GM19468 (cell line): ENCODE measurements at regions not wholly inside any gene's neighbourhood (a gene's known extent, or its start where the extent isn't known, plus 50 kb on each side); places are given as distances from the start of the nearest gene placed in this dataset.

ENCODE experiments used
- ATAC-seq: cut with Tn5 transposase; IDR thresholded peaks from one replicate; pipeline ENCODE4 v1.9.1; 2021; ENCODE audit warnings: mild to moderate bottlenecking, moderate library complexity, moderate number of reproducible peaks; ENCODE audit not compliant: unreplicated experiment; ENCODE audit errors: extremely low read depth

DNA sequence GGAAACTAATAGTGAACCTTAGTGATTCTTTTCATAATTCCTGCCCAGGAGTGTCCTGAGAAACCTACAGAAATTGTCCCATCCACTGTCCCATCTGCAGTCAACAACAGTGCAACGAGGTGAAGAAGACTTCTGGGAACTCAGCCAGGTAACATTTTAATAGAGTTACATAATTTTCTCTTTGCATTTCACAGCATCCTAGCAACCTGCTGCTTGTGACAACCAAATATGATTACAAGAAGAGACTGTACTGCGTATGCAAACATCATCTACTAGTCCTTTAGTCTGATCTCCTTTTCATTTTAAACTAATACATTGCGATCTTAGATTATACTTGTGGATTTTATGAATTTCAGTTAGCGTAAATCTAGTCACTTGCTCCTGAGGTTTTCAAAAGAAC, 951.6 kb downstream of the TFAP2A start:
- no peak for ATAC-seq

DNA sequence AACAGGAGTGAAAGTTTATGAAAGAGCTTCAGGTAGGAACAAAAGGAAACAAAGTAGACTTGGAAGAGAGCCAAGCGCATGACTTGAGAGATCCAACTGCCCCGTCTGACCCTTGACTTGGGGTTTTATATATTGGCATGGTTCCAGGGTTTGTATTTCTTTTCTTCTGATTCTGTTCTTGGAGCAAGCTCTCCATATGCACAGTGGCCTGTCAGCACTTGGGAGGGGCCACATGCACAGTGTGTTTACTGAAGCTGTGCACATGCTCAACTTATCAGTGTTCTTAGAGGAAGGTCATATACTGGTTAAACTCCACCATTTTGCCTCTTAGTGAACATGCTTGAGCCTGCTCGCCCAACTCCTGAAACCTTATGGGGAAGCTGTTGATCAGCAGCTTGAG, 953.7 kb downstream of the TFAP2A start:
- no peak for ATAC-seq

DNA sequence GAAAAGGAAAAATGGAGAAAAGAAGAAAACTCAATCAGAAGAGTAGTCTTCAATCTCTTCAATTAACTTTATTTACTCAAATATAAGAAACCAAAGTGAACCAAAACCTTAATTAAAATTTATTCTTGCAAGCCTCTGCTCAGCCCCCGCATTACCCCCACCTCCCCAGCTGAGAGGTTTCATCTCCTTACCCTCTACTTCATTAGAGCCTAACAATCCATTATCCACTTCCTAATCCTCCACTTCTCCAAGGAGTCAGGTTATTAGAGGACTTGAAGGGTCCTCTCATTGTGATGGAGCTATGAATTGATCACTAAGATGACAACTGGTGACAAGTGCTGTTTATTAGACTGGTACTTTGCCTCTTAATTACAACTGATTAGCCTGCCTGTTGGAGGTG, 956.5 kb downstream of the TFAP2A start:
- ATAC-seq = no peak

DNA sequence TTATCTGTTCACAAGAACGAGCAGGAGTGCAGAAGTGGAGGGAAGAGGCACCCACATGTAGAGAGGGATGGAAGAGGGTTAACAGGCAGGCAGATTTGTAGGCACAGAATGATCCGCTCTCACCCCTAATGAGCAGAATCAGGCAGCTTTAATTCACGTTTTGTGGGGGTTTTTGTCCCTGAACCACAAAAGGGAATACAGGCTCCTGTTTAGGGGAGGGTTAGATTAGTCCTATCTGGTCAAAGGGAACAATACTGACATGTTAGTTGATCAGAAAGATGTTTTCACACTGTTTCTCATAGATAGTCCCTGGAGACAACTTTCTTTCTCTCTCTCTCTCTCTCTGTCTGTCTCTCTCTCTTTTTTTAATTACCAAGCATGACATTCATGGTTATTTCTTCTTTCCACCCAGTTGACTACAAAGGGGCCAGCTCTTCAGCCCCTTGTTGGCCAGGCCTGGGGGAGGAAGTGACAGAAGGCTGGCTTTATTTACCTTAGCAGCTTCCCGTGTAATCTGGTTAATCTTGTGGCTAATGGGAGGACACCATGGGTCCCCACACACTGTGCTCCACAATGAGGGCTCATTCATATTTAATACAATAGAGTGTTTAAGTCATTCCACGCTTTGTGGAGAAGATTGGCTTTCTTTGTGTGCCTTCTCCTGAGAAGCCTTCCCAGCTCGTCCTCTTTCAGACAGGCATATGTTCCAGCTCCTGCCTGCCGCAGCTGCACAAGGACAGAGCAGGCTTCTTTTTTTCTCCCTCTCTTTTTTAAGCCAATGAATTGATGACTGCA, 958.8 kb downstream of the TFAP2A start:
- no peak for ATAC-seq

DNA sequence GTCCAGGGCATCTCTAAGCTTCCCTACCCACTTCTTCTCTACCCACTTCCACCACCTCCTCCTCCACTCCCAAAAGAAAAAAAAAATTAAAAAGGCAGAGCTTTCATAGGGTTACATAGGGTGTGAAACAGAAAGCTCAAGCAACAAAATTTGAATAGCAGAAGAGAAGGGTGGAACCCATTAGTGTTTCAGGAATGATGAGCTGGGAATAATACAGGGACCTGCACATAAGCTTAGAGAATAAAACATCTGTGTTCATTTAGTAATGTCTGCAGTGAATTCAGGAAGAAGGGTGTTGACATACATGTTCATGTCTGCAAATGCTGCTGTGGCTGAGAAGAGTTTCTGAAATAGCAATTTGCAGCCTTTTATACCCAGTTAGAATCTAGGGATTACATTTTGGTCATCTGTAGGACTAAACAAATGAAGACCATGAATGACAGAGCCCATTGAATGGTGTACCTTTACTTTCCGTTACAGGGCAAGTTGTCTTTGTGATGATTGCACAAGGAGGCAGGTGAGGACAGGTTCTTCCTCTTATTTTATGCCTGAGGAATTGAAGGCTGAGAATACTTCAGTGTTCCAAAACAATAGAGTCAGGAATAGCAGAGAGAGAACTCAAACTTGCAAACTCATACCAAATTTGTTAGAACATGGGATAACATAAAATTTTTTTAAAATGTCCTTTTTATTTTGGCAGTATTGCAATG, 975.1 kb downstream of the TFAP2A start:
- ATAC-seq = no peak

DNA sequence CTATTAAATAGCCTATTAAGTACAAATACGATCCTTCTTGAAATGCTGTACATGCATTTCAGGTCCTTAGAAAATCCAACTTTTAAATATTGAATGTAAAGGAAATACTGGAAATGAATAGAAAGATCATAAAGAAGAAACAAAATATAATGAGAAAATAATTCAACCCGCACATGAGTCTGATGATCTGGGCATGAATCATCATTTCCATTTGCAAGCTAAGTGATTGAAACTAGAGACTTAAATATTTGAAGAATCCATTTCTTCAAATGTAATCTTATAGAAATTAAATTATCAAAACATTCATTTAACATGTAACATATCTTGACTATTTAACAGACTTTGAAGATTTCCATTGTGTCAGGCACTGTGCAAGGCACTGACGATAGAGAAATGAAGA, 977.0 kb downstream of the TFAP2A start:
- no peak for ATAC-seq

DNA sequence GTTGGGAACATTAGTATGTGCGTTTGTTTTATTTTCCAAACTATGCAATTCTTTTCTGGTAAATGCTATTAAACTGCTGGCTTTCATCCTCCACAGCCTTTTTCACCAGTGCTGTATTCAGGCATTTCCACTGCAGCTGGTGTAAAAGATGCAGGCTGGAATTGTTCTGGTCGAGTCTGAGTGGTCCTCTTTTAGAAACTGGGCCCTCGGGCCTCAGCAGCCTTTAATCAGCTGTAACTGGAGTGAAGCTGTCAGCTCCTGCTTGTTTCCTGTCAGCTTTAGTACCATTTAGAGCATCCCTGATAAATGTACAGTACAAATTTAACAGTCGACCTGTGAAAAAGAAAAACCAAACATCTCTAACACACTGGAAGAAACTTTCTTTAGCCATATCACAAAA, 979.6 kb downstream of the TFAP2A start:
- ATAC-seq = no peak

DNA sequence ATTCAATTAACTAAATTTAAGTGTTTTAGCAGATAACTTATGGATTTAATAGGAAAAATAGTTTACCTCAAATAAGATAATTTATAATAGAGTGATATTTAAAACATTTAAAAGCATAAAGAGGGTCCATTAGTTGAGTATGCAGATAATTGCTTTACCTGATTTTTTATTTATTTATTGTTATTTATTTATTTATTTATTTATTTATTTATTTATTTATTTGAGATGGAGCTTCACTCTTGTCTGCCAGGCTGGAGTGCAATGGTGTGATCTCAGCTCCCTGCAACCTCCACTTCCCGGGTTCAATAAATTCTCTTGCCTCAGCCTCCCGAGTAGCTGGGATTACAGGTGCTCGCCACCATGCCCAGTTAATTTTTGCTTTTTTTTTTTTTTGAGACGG, 982.9 kb downstream of the TFAP2A start:
- no peak for ATAC-seq

DNA sequence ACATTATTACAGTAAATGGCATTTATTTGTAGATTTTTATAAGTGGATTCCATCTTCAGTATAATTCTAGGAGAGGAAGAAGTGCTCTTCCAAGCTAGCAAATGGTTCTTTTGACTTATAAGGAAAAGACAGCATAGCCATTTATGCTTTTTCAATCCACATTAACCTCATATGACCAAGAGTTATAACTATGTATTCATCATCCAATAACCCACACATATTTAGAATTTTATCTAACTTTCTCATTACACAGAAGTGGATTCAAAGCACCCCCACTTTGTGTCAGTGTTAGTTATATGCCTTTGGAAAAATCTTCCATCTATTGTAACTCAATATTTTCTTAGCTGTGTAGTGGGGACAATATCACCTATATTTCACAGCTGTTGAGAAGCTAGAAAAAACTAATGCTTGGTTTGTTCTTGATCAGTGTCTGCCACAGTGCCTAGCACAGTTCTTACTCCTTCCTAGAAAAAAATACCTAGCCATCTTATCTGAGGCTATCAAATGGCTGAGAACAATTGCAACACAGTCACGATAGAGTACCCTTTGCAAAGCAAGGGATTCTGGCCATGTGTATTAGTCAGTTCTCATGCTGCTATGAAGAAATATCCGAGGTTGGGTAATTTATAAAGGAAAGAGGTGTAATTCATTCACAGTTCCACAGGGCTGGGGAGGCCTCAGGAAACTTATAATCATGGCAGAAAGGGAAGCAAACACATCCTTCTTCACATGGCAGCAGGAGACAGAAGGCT, 986.3 kb downstream of the TFAP2A start:
- ATAC-seq = no peak

DNA sequence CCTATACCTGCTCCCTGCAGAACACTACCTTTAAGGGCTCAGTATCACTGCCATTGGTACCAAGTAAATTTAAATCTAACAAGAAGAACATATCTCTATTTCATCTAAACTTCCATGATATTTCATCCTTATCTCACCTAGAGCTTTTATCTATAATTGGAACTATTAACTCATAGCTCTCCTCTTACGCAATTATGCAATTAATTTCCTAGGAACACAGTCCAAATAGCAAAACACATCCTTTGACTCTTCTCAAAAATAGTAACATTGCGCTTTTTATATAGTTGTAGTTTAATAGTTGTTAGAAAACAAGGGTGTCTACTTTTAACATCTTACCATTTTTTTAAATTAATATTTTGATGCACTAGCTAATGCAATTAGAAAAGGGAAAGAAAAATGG, 986.8 kb upstream of the SLC35B3 start:
- no peak for ATAC-seq

DNA sequence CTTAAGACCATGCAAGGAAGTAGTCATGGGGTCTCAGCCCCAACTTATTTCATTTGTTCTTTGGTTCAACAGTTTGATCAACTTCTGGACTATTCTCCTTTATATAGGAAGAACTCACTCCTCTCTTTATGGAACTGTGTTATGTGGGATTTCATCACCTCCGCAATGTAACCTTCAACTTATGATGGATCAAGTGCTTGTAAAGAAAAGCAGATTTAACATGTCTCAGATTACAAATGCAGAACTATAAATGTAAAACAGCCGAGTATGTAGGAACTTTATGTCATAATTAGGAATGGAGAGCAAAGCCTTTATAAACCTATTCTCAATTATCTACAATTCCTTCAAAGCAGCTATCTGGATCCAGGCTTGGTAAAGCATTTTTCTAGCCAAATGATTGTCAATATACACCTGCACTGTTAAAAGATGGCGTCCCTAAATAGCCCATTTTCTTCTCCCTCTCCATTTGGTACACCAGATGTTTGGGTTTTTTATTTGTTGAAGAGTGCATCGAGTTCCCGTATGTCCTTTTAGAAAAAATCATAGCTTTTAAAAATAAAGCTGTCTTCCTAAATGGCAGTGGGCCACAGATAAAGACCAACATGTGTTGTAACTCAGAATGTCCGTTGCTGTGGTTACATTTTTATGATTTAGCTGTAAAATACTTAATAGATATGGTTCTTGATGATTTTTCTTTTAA, 985.1 kb upstream of the SLC35B3 start:
- no peak for ATAC-seq

DNA sequence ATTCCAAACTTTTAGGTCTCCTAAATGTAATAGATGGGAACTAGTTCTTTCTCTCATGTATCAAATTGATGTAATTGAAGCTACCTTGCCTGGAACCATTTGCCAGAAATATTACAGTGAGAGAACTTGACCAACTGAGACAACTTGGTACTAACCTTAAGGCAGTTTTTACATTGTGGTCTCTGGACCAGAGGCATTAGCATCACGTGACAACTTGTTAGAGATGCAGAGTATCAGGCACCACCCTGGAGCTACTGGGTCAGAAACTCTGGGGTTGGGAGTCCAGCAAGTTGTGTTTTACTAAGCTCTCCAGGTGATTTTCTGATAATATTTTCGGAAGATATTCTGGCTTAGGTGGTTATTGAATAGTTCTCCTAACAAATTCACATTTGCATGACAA, 982.1 kb upstream of the SLC35B3 start:
- no peak for ATAC-seq

DNA sequence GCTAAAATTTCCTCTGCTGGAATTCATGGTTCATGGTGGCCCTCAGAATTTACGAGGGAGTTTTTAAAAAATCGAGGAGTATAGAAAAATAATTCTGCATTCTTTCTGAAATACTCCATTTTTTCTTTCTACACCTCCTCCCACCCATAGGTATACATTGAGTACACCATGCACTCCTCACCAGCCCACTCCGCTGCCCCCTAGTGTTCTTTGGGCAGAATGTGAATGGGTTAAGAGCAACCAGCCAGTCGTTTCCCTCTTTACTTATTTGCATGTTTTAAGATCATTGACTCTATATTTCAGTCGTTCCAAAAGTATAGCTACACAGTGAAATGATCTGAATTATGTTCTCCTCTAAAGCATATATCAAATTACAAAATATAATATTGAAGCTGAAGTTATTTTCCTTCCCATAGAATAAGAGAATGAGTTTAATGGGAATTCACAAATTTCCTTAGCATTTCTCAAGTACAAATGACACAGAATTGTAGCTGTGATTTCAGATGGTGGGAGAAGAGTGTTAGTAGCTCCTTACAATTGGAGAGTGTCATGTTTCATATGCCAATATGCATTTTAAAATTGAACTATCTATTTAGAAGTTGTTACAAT, 977.7 kb upstream of the SLC35B3 start:
- ATAC-seq = no peak

DNA sequence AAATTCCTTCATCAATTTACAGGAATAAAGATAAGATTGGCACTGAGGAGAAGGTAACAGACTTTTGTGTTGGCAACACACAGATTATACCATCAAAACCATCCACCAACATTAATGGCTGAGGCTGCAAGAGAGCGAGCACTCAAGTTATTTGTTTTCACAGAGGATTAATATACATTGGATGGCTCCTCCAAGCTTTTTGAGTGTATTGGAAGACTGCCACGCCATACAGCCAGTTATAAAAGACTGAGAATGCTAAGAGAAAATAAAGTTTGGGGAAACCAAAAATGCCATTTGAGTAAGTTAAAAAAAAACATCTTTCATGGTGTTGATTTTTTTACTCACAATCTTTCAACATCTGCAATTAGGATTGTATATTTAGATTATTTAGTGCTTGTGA, 973.8 kb upstream of the SLC35B3 start:
- no peak for ATAC-seq

DNA sequence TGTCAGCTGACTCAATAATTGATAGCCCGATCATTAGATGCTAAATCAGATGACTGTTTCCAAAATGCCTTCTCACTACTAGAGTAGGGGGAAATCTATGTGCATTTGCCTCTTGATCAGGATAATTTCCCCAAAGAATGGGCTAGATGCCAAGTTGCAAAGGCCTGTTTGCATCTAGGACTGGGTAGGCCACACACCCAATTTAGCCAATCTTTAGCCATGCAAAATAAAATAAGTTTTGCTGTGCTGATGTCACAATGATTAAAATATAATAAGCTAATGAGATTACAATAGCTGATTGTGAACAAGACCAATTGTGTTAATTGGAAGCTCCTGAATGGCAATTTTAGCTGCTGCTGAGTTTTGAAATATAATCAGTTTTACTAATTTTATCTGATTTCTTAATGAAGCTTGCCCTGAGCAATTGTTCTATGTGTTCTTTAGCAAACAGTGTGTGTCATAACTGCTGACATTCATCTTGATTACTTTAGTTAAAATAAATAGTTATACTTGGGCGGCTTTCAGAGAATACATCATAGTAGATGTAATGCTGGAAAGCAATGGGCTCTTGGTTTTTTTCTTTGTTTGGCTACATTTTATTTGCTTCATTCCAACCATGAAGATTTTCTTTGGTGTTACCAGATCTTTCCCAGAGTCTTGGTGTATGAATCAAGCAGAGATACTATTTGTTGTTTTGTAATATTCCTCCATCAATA, 973.2 kb upstream of the SLC35B3 start:
- ATAC-seq = no peak

DNA sequence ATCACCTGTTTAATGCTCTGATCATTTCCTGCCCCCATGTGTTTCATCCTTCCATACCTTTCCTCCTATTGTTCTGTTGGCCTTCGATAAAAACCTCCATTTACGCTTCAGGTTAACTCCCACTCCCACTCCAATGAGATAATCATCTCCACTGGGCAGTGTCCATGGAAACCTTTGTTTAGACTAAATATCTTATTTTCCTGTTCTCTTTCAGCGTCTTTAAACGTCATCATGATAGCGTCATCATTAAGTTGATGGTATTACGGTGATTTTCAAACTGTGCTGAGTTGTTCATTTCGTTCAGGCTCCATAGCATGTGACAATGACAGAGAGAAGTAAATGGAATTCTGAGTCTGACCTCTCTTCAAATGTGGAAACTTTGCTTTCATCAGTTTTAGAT, 970.5 kb upstream of the SLC35B3 start:
- no peak for ATAC-seq

DNA sequence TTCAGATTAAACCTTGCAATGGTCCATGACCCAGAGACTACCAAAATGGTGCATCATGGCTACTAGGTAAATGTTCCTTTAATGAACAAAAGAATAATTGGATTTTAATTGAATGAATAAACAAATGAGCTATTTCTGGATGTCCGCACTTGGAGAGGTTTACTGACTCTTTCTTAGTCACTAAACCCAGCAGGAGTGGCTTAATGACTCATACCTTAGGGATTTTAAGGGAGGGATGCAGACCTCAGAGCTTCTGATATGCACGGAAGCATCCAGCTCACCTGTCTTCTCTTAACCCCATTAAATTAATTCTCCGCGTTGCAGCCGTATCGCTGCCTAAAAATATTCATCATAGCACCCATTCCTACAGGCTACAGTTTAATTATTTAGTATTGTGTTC, 970.0 kb upstream of the SLC35B3 start:
- ATAC-seq = no peak

DNA sequence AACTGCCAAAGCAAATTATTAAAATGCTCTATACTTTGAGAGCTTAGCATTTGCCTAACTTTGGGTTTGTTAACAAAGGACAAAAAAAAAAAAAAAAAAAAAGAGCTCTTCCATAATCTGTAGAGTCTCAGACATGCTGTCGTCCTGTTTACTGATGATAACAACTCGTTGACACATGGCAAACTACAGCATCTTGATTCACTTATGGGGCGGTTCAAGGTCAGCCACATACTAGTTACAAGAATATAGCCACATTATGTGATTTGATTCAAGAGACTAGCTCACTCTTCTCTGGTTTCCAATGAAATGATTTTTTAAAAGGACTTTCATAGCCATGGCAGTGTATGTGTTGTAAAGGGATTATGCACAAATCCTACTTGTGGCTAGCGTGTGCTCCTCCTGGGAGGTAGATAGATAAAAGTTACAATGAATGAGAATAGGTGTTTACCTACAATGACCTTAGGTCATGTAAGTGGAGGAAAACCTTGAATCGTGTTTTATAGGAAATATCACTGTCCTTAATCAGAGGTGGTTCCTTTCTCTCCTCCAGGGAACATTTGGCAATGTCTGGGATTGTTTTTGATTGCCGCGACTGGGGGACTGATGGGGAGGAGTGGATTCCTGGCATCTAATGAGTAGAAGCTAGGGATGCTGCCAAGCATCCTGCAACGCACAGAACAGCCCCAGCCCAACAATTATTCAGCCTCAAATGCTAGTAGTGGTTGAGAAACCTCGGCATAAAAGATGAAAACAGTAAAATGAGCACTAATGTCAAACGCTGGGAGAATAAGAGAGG, 969.2 kb upstream of the SLC35B3 start:
- no peak for ATAC-seq

DNA sequence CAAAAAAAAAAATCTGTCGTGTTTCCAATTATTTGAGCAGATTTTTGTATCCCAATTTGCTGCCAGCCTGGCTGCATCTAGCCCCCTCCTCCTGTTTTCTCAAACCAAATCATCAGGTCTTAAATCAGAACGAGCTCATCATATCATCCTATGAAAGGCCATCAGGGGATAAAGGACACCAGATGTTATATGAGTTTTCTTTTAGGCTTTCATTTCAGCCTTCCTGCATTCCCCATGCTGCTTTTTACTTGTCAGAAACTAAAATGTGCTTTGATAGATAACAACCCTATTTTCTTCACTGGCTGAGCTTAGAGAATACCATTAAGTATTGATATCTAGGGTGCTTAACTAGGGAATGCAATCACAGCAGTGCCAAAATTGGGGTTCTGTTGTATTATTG, 968.4 kb upstream of the SLC35B3 start:
- no peak for ATAC-seq
